Tibial nerve (tissue), 4 donors: ENCODE measurements at regions not wholly inside any gene's neighbourhood (a gene's known extent, or its start where the extent isn't known, plus 50 kb on each side); places are given as distances from the start of the nearest gene placed in this dataset.

ENCODE experiments used
- DNase-seq, 2 donors: peaks; one replicate each; pipeline ENCODE4 v3.0.0-alpha.2; 2019; ENCODE audit warnings: low spot score in 2 of 2
- H3K27ac ChIP-seq, 4 donors: fragments of 200-600 bp; sonication (generic) in 3 of 4; one replicate each; pipeline ENCODE4 v1.5.1; 2017 to 2019; ENCODE audit warnings: mild to moderate bottlenecking in 1 of 4
- H3K27me3 ChIP-seq, 2 donors: fragments of 200-600 bp; sonication (generic) in 1 of 2; one replicate each; pipeline versions ENCODE4 v1.5.1 to v1.6.0; 2017 to 2019
- H3K36me3 ChIP-seq, 3 donors: fragments of 200-600 bp; sonication (generic); one replicate each; pipeline ENCODE4 v1.5.1; 2018 to 2019
- H3K4me1 ChIP-seq, 4 donors: fragments of 200-600 bp; sonication (generic) in 3 of 4; one replicate each; pipeline ENCODE4 v1.5.1; 2017 to 2019
- H3K4me3 ChIP-seq, 4 donors: fragments of 200-600 bp; sonication (generic) in 3 of 4; one replicate each; pipeline ENCODE4 v1.5.1; 2017 to 2019; ENCODE audit warnings: mild to moderate bottlenecking in 1 of 4, moderate library complexity in 1 of 4
- H3K9me3 ChIP-seq, 4 donors: fragments of 200-600 bp; sonication (generic) in 3 of 4; one replicate each; pipeline ENCODE4 v1.5.1; 2017 to 2019
- EP300 ChIP-seq, 2 donors: sonication (generic); formaldehyde crosslinking; IDR thresholded peaks; one replicate each; pipeline ENCODE4 v1.6.1; 2017; ENCODE audit warnings: antibody characterized with exemption in 2 of 2, mild to moderate bottlenecking in 1 of 2
- POLR2A ChIP-seq, 2 donors: fragments of 450-650 bp; IDR thresholded peaks; one replicate each; pipeline ENCODE4 v1.6.1; 2017; ENCODE audit warnings: antibody characterized with exemption in 2 of 2, mild to moderate bottlenecking in 2 of 2, moderate library complexity in 2 of 2
- WGBS, 2 donors: methylation state at CpG; one replicate each; pipeline ENCODE4 v1.1.5; 2018; 5-methylcytosine and 5-hydroxymethylcytosine counted together
- TF ChIP-seq, protein P1 (sequence below), 5 experiments: fragments of 200-600 bp in 3 of 5; fragments of 450-650 bp in 2 of 5; sonication (generic) in 3 of 5; IDR thresholded peaks; one replicate each; pipeline ENCODE4 v1.5.1; 2016 to 2019; ENCODE audit warnings: antibody characterized with exemption in 5 of 5, mild to moderate bottlenecking in 3 of 5, moderate library complexity in 2 of 5

DNA sequence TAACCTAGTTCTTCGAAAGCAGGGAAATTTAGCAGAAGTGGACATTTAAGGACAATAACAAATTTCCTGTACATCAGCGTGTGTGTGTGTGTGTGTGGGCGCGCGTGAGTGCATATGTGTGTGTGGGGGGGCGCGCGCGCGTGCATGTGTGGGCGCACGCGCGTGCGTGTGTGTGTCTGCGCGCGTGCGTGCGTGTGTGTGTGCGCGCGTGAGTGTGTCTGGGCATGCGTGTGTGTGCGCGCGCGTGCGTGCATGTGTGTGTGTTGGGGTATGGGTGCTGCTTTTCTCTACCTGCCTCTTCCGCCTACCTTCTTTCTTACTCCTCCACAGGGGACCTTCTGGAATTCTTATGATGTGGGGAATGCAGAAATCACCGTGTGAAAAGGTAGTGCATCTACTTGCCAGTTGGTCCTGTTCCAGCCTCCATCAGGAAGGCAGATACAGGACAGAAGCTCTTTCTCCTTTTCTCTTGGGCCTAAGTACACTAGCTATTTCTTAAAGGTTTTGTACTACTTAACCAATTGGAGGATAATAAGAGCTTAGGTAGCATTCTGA lies 165.4 kb upstream of the KCNK2 start:
- no peak for DNase-seq
- Histone ChIP-seq H3K27ac (no peak overlapping the region), H3K27me3 (no peaks in the 10 kb centered on the region), H3K36me3 (no peaks in the 10 kb centered on the region), H3K4me3 (no peak overlapping the region), H3K4me1 (no peaks in the 10 kb centered on the region), H3K9me3 (no peaks in the 10 kb centered on the region)
- WGBS, 2 donors, result 85 to 90% methylated on average over 31 of the region's 31 CpGs
- TF ChIP-seq, protein P1, sequence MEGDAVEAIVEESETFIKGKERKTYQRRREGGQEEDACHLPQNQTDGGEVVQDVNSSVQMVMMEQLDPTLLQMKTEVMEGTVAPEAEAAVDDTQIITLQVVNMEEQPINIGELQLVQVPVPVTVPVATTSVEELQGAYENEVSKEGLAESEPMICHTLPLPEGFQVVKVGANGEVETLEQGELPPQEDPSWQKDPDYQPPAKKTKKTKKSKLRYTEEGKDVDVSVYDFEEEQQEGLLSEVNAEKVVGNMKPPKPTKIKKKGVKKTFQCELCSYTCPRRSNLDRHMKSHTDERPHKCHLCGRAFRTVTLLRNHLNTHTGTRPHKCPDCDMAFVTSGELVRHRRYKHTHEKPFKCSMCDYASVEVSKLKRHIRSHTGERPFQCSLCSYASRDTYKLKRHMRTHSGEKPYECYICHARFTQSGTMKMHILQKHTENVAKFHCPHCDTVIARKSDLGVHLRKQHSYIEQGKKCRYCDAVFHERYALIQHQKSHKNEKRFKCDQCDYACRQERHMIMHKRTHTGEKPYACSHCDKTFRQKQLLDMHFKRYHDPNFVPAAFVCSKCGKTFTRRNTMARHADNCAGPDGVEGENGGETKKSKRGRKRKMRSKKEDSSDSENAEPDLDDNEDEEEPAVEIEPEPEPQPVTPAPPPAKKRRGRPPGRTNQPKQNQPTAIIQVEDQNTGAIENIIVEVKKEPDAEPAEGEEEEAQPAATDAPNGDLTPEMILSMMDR (IDR thresholded peaks at IDR 0.05), result no peak
- TF ChIP-seq EP300 (IDR thresholded peaks at IDR 0.05) (no peak), POLR2A (IDR thresholded peaks at IDR 0.05) (no peak)

GRCh38 chr1:214918745-214919144 lies 163.8 kb upstream of the KCNK2 start:
- TF ChIP-seq, protein P1 (IDR thresholded peaks at IDR 0.05), result no peak
- no peak for TF ChIP-seq POLR2A (IDR thresholded peaks at IDR 0.05)
- TF ChIP-seq EP300 (IDR thresholded peaks at IDR 0.05), result no peak
- Histone ChIP-seq H3K27ac (no peak overlapping the region), H3K4me3 (no peak overlapping the region), H3K36me3 (no peaks in the 10 kb centered on the region), H3K9me3 (no peaks in the 10 kb centered on the region), H3K27me3 (no peaks in the 10 kb centered on the region), H3K4me1 (no peaks in the 10 kb centered on the region)
- WGBS, 2 donors, result 74 to 76% methylated on average over 4 of the region's 4 CpGs
- DNase-seq, result no peak

DNA sequence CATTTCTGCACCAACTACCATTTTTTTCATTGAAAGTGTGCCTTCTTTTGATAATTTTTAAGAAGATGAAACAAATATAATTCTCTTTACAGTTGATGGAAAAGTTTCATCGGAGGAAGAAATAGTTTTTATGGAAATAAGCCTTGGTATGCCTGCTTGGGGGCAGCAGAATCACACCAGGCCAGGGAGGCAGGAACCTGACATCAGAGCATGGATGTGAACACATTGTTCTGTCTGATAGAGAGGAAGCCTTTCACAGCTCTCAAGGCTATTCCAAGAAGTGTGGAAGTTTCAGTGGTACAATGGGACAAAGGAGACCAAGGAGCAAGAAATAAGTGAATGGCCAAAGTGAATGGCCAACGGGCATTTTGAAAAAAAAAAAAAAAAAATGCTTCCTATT lies 162.2 kb upstream of the KCNK2 start:
- Histone ChIP-seq H3K4me3 (no peak overlapping the region), H3K27ac (no peak overlapping the region), H3K27me3 (no peaks in the 10 kb centered on the region), H3K4me1 (no peaks in the 10 kb centered on the region), H3K9me3 (no peaks in the 10 kb centered on the region), H3K36me3 (no peaks in the 10 kb centered on the region)
- no peak for DNase-seq
- WGBS, 2 donors, result 67 to 68% methylated on average over 2 of the region's 2 CpGs
- TF ChIP-seq POLR2A (IDR thresholded peaks at IDR 0.05) (no peak), EP300 (IDR thresholded peaks at IDR 0.05) (no peak)
- TF ChIP-seq, protein P1 (IDR thresholded peaks at IDR 0.05), result no peak

- Histone ChIP-seq H3K4me3 (no peak overlapping the region), H3K27me3 (no peaks in the 10 kb centered on the region), H3K9me3 (no peaks in the 10 kb centered on the region), H3K4me1 (no peaks in the 10 kb centered on the region), H3K27ac (no peak overlapping the region), H3K36me3 (no peaks in the 10 kb centered on the region)
- TF ChIP-seq, protein P1 (IDR thresholded peaks at IDR 0.05), result no peak
- TF ChIP-seq EP300 (IDR thresholded peaks at IDR 0.05) (no peak), POLR2A (IDR thresholded peaks at IDR 0.05) (no peak)
- DNase-seq, result no peak
Observed at GRCh38 chr1:214923278-214923915, 159.1 kb upstream of the KCNK2 start.

GRCh38 chr1:214927796-214928195 lies 154.7 kb upstream of the KCNK2 start:
- TF ChIP-seq EP300 (IDR thresholded peaks at IDR 0.05) (no peak), POLR2A (IDR thresholded peaks at IDR 0.05) (no peak)
- TF ChIP-seq, protein P1 (IDR thresholded peaks at IDR 0.05), result no peak
- Histone ChIP-seq H3K36me3 (no peaks in the 10 kb centered on the region), H3K4me1 (no peaks in the 10 kb centered on the region), H3K27ac (no peak overlapping the region), H3K4me3 (no peak overlapping the region), H3K9me3 (no peaks in the 10 kb centered on the region), H3K27me3 (no peaks in the 10 kb centered on the region)
- no peak for DNase-seq
- 78% methylated on average over 1 of the region's 1 CpG for WGBS, 2 donors
